ENCODE measurements at regions not wholly inside any gene's neighbourhood (a gene's known extent, or its start where the extent isn't known, plus 50 kb on each side); places are given as distances from the start of the nearest gene placed in this dataset.

- no peak overlapping the region for H3K4me2 ChIP-seq (ENCODE audit: insufficient read depth, low read length)
These were observed 180.4 kb downstream of the ENGASE start for GRCh38 chr17:79255046-79255445.

DNA sequence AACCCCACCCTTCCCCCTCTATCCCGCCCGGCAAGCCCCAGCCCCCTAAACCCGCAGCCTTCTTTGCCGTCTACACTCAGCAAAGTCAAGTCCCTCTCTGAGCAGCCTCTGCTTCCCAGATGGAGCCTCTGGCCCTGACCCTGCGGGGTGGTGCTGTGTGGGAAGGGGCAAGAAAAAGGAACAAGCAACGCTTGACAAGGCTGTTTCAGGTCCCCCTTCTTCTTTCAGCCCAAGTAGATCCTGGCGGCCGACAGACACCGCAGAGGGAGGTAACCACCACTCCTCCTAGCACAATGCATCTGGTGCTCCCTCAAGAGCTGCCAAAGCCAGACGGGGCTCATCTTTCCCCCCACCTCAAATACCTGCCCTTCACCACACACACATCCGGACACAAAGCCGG is 178.3 kb downstream of the ENGASE start:
- no peaks in the 10 kb centered on the region for H3K79me2 ChIP-seq (ENCODE audit: insufficient read depth, low read length)
- H3K27me3 ChIP-seq (ENCODE audit: insufficient read depth, low read length, poor library complexity): peaks cover 21% of the 10 kb centered on the region
- H3K27ac ChIP-seq (ENCODE audit: low read length): no peak overlapping the region
- no peaks in the 10 kb centered on the region for H3K9me3 ChIP-seq (ENCODE audit: insufficient read depth, low read length, severe bottlenecking)
- no peak overlapping the region for H3K4me2 ChIP-seq (ENCODE audit: insufficient read depth, low read length)
- no peaks in the 10 kb centered on the region for H3K36me3 ChIP-seq (ENCODE audit: insufficient read depth, low read length)
- ATAC-seq (ENCODE audit: insufficient read depth, low read depth): no peak
- H2AFZ ChIP-seq (ENCODE audit: low read depth, low read length): no peak overlapping the region
- no peaks in the 10 kb centered on the region for H3K4me1 ChIP-seq (ENCODE audit: insufficient read depth, low read length)
- DNase-seq: no peak
- peaks cover 12% of the 10 kb centered on the region for H4K20me1 ChIP-seq (ENCODE audit: insufficient read depth, low read length)
- no peak for TF ChIP-seq CTCF (IDR thresholded peaks at IDR 0.05; ENCODE audit: borderline replicate concordance, extremely low read depth, low read length, poor library complexity, severe bottlenecking)
- TF ChIP-seq EZH2 (IDR thresholded peaks at IDR 0.05; ENCODE audit: borderline replicate concordance, low read depth, low read length, severe bottlenecking): no peak
- no peak overlapping the region for H3K9ac ChIP-seq (ENCODE audit: low read depth, low read length)
- no peak overlapping the region for H3K4me3 ChIP-seq (ENCODE audit: low read depth in 1 of 2, low read length in 2 of 2)

More at GRCh38 chr17:79255046-79255445, 180.4 kb downstream of the ENGASE start:
- ATAC-seq (ENCODE audit: insufficient read depth, low read depth): no peak
- Histone ChIP-seq H4K20me1 (ENCODE audit: insufficient read depth, low read length) (peaks cover 18% of the 10 kb centered on the region), H3K27ac (ENCODE audit: low read length) (no peak overlapping the region), H3K9ac (ENCODE audit: low read depth, low read length) (no peak overlapping the region), H3K79me2 (ENCODE audit: insufficient read depth, low read length) (no peaks in the 10 kb centered on the region), H3K36me3 (ENCODE audit: insufficient read depth, low read length) (no peaks in the 10 kb centered on the region), H3K27me3 (ENCODE audit: insufficient read depth, low read length, poor library complexity) (peaks cover 32% of the 10 kb centered on the region), H3K9me3 (ENCODE audit: insufficient read depth, low read length, severe bottlenecking) (no peaks in the 10 kb centered on the region), H3K4me3 (ENCODE audit: low read depth in 1 of 2, low read length in 2 of 2) (no peak overlapping the region), H2AFZ (ENCODE audit: low read depth, low read length) (no peak overlapping the region), H3K4me1 (ENCODE audit: insufficient read depth, low read length) (no peaks in the 10 kb centered on the region)
- DNase-seq: no peak
- TF ChIP-seq CTCF (IDR thresholded peaks at IDR 0.05; ENCODE audit: borderline replicate concordance, extremely low read depth, low read length, poor library complexity, severe bottlenecking): no peak
- no peak for TF ChIP-seq EZH2 (IDR thresholded peaks at IDR 0.05; ENCODE audit: borderline replicate concordance, low read depth, low read length, severe bottlenecking)

DNA sequence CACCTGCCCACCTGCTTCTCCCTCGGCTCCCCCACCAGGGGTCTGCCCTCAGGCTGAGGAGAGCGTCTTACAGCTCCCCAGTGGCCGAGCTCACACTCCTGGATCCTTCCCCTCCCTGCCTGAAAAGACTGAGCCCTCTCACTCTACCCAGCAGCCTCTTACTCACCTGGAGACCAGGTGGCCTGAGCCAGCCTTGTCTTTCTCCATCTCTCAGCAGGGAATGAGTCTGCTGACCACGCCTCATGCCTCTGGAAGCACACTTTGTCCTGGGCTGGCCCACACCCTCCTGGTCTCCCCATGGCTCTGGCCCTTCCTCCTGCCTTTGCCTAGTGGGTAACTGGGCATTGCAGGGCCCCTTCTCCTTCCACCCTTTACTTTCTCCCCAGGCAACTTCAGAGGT is 177.2 kb downstream of the ENGASE start:
- DNase-seq (no peak), ATAC-seq (ENCODE audit: insufficient read depth, low read depth) (no peak)

More for the DNA sequence above, 177.2 kb downstream of the ENGASE start:
- peaks cover 16% of the 10 kb centered on the region for H3K27me3 ChIP-seq (ENCODE audit: insufficient read depth, low read length, poor library complexity)
- H3K27ac ChIP-seq (ENCODE audit: low read length): no peak overlapping the region
- TF ChIP-seq EZH2 (IDR thresholded peaks at IDR 0.05; ENCODE audit: borderline replicate concordance, low read depth, low read length, severe bottlenecking): no peak
- TF ChIP-seq CTCF (IDR thresholded peaks at IDR 0.05; ENCODE audit: borderline replicate concordance, extremely low read depth, low read length, poor library complexity, severe bottlenecking): no peak
- H3K9me3 ChIP-seq (ENCODE audit: insufficient read depth, low read length, severe bottlenecking): no peaks in the 10 kb centered on the region
- H4K20me1 ChIP-seq (ENCODE audit: insufficient read depth, low read length): peaks cover 11% of the 10 kb centered on the region
- H2AFZ ChIP-seq (ENCODE audit: low read depth, low read length): no peak overlapping the region
- no peaks in the 10 kb centered on the region for H3K79me2 ChIP-seq (ENCODE audit: insufficient read depth, low read length)
- H3K4me2 ChIP-seq (ENCODE audit: insufficient read depth, low read length): no peak overlapping the region
- no peaks in the 10 kb centered on the region for H3K36me3 ChIP-seq (ENCODE audit: insufficient read depth, low read length)
- H3K4me3 ChIP-seq (ENCODE audit: low read depth in 1 of 2, low read length in 2 of 2): no peak overlapping the region
- no peaks in the 10 kb centered on the region for H3K4me1 ChIP-seq (ENCODE audit: insufficient read depth, low read length)
- H3K9ac ChIP-seq (ENCODE audit: low read depth, low read length): no peak overlapping the region

All from DND-41 (cell line).